GM23338 (cell line): ENCODE measurements at regions not wholly inside any gene's neighbourhood (a gene's known extent, or its start where the extent isn't known, plus 50 kb on each side); places are given as distances from the start of the nearest gene placed in this dataset.

ENCODE experiments used
- ATAC-seq: fragments of 200-7000 bp; cut with Tn5 transposase; 3 replicates; pipeline ENCODE4 v1.9.1; 2020
- DNase-seq: peaks from one replicate; pipeline ENCODE4 v3.0.0-alpha.2; 2015; ENCODE audit warnings: low spot score
- H2AFZ ChIP-seq: fragments of 200-600 bp; sonication (generic); 2 replicates; pipeline ENCODE4 v1.8.0; 2016; ENCODE audit warnings: antibody characterized with exemption, mild to moderate bottlenecking, moderate library complexity
- H3F3A ChIP-seq: fragments of 200-600 bp; sonication (generic); replicated peaks from 2 replicates; pipeline ENCODE4 v1.8.0; 2017; ENCODE audit warnings: antibody characterized with exemption, mixed run types, low read depth
- H3K27ac ChIP-seq: fragments of 200-600 bp; sonication (generic); 2 replicates; pipeline ENCODE4 v1.6.1; 2016; ENCODE audit warnings: low read depth
- H3K27me3 ChIP-seq: fragments of 200-600 bp; sonication (generic); 2 replicates; pipeline ENCODE4 v1.8.0; 2016; ENCODE audit warnings: mild to moderate bottlenecking, mixed run types, moderate library complexity; ENCODE audit not compliant: insufficient read depth
- H3K36me3 ChIP-seq: fragments of 200-600 bp; sonication (generic); 2 replicates; pipeline ENCODE4 v1.8.0; 2016; ENCODE audit warnings: mild to moderate bottlenecking; ENCODE audit not compliant: insufficient read depth
- H3K4me1 ChIP-seq: fragments of 200-600 bp; sonication (generic); 2 replicates; pipeline ENCODE4 v1.8.0; 2016; ENCODE audit warnings: mild to moderate bottlenecking, moderate library complexity; ENCODE audit not compliant: insufficient read depth
- H3K4me2 ChIP-seq: fragments of 200-600 bp; sonication (generic); 2 replicates; pipeline ENCODE4 v1.7.1; 2017; ENCODE audit warnings: mixed run types
- H3K4me3 ChIP-seq: fragments of 200-600 bp; sonication (generic); 2 replicates; pipeline ENCODE4 v1.6.1; 2016; ENCODE audit warnings: mixed run types
- H3K79me2 ChIP-seq: fragments of 200-600 bp; sonication (generic); replicated peaks from 2 replicates; pipeline ENCODE4 v1.8.0; 2017; ENCODE audit warnings: mild to moderate bottlenecking; ENCODE audit not compliant: insufficient read depth
- H3K9me2 ChIP-seq: fragments of 200-600 bp; sonication (generic); 2 replicates; pipeline ENCODE4 v1.8.0; 2017; ENCODE audit not compliant: insufficient read depth
- H4K20me1 ChIP-seq: fragments of 200-600 bp; sonication (generic); replicated peaks from 2 replicates; pipeline ENCODE4 v1.8.0; 2017; ENCODE audit warnings: mild to moderate bottlenecking; ENCODE audit not compliant: insufficient read depth
- H3K27ac Mint-ChIP-seq: 2 replicates; pipeline ENCODE4 v1.8.0; 2020; ENCODE audit warnings: inconsistent platforms, mild to moderate bottlenecking, moderate library complexity, mixed read lengths
- H3K27me3 Mint-ChIP-seq: 3 replicates; pipeline ENCODE4 v1.8.0; 2022; ENCODE audit warnings: low read depth, mild to moderate bottlenecking, moderate library complexity, mixed read lengths, inconsistent platforms; ENCODE audit not compliant: insufficient read depth, poor library complexity
- H3K36me3 Mint-ChIP-seq: 3 replicates; pipeline ENCODE4 v1.8.0; 2021; ENCODE audit warnings: low read depth, mild to moderate bottlenecking, inconsistent platforms, moderate library complexity, mixed read lengths
- H3K4me1 Mint-ChIP-seq: 3 replicates; pipeline ENCODE4 v1.8.0; 2020; ENCODE audit warnings: mild to moderate bottlenecking, inconsistent platforms, mixed read lengths
- H3K4me3 Mint-ChIP-seq: 3 replicates; pipeline ENCODE4 v1.8.0; 2021; ENCODE audit warnings: moderate library complexity, mild to moderate bottlenecking, inconsistent platforms, mixed read lengths
- H3K9me3 Mint-ChIP-seq: 3 replicates; pipeline ENCODE4 v1.8.0; 2020; ENCODE audit warnings: moderate library complexity, mild to moderate bottlenecking, inconsistent platforms, mixed read lengths
- CREB1 ChIP-seq: fragments of 250-450 bp; sonication (Bioruptor Pico); IDR thresholded peaks from 2 replicates; pipeline ENCODE4 v1.5.0; 2020; ENCODE audit warnings: low read depth, mild to moderate bottlenecking, moderate library complexity
- EZH2 ChIP-seq: fragments of 200-600 bp; sonication (generic); IDR thresholded peaks from one replicate; pipeline ENCODE4 v1.8.0; 2017; ENCODE audit warnings: antibody characterized with exemption, mild to moderate bottlenecking, low read depth; ENCODE audit not compliant: unreplicated experiment
- EZH2phosphoT487 ChIP-seq: fragments of 200-600 bp; sonication (generic); IDR thresholded peaks from one replicate; pipeline ENCODE4 v1.8.1; 2018; ENCODE audit warnings: antibody characterized with exemption; ENCODE audit not compliant: unreplicated experiment
- JUNB ChIP-seq: IDR thresholded peaks from one replicate; pipeline ENCODE4 v1.6.1; 2016; ENCODE audit warnings: antibody characterized with exemption; ENCODE audit not compliant: unreplicated experiment
- POLR2AphosphoS5 ChIP-seq: IDR thresholded peaks from 2 replicates; pipeline ENCODE4 v1.6.1; 2016; ENCODE audit warnings: antibody characterized with exemption, low read depth
- STAT1 ChIP-seq: IDR thresholded peaks from one replicate; pipeline ENCODE4 v1.6.1; 2016; ENCODE audit warnings: antibody characterized with exemption; ENCODE audit not compliant: unreplicated experiment
- ZNF114 ChIP-seq: fragments of 250-450 bp; sonication (Bioruptor Pico); IDR thresholded peaks from 2 replicates; pipeline ENCODE4 v1.5.0; 2020; ENCODE audit warnings: mild to moderate bottlenecking, moderate library complexity
- ZNF331 ChIP-seq: fragments of 250-450 bp; sonication (Bioruptor Pico); IDR thresholded peaks from 2 replicates; pipeline ENCODE4 v1.5.0; 2020; ENCODE audit warnings: low read depth, mild to moderate bottlenecking, moderate library complexity
- TF ChIP-seq, protein P1 (sequence below): fragments of 250-450 bp; sonication (Bioruptor Pico); IDR thresholded peaks from 2 replicates; pipeline ENCODE4 v1.5.0; 2020; ENCODE audit warnings: mild to moderate bottlenecking, moderate library complexity
- TF ChIP-seq, protein P2 (sequence below): IDR thresholded peaks from one replicate; pipeline ENCODE4 v1.6.1; 2018; ENCODE audit warnings: antibody characterized with exemption; ENCODE audit not compliant: unreplicated experiment
- TF ChIP-seq, protein P3 (sequence below): IDR thresholded peaks from 2 replicates; pipeline ENCODE4 v1.6.1; 2016; ENCODE audit warnings: antibody characterized with exemption
- TF ChIP-seq, protein P4 (sequence below), 2 experiments: fragments of 200-600 bp in 1 of 2; sonication (generic) in 1 of 2; conservative IDR thresholded peaks; 2 replicates each; pipeline versions ENCODE4 v1.5.1 to v1.6.1; 2016 to 2017; ENCODE audit warnings: antibody characterized with exemption in 2 of 2, low read depth in 2 of 2, mild to moderate bottlenecking in 2 of 2, moderate library complexity in 1 of 2

DNA sequence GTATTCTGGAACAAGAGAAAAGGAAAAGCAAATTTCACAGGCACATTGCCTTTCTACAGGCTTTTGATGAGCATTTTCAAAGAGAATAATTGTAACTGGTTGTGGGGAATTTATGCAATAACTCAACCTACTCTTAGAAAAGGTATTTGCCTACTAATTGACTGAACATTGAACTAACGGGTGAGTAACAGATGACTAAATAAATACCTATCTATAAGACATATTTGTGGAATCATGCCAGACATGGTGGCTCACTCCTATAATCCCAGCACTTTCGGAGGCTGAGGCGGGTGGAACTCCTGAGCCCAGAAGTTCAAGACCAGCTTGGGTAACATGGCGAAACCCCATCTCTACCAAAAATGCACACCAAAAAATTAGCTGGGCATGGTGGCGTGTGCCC, 367.7 kb downstream of the CGGBP1 start:
- Mint-ChIP-seq H3K27ac (no peak overlapping the region), H3K36me3 (no peaks in the 10 kb centered on the region), H3K4me3 (no peak overlapping the region), H3K9me3 (peaks cover 3% of the 10 kb centered on the region; the same call in 1 of the 3 replicates), H3K27me3 (no peaks in the 10 kb centered on the region), H3K4me1 (no peaks in the 10 kb centered on the region)
- H3K4me3 ChIP-seq: no peak overlapping the region
- DNase-seq: no peak
- no peak for ATAC-seq
- H3K36me3 ChIP-seq: no peaks in the 10 kb centered on the region
- H4K20me1 ChIP-seq: no peaks in the 10 kb centered on the region
- no peak overlapping the region for H3K4me2 ChIP-seq
- no peaks in the 10 kb centered on the region for H3K4me1 ChIP-seq
- H3K9me2 ChIP-seq: peaks cover 6% of the 10 kb centered on the region; the same call in 1 of the 2 replicates
- H2AFZ ChIP-seq: no peak overlapping the region
- no peaks in the 10 kb centered on the region for H3K27me3 ChIP-seq
- H3K27ac ChIP-seq: no peak overlapping the region
- H3K79me2 ChIP-seq: no peaks in the 10 kb centered on the region
- TF ChIP-seq CREB1: no peak
- TF ChIP-seq JUNB: no peak
- TF ChIP-seq, protein P1, sequence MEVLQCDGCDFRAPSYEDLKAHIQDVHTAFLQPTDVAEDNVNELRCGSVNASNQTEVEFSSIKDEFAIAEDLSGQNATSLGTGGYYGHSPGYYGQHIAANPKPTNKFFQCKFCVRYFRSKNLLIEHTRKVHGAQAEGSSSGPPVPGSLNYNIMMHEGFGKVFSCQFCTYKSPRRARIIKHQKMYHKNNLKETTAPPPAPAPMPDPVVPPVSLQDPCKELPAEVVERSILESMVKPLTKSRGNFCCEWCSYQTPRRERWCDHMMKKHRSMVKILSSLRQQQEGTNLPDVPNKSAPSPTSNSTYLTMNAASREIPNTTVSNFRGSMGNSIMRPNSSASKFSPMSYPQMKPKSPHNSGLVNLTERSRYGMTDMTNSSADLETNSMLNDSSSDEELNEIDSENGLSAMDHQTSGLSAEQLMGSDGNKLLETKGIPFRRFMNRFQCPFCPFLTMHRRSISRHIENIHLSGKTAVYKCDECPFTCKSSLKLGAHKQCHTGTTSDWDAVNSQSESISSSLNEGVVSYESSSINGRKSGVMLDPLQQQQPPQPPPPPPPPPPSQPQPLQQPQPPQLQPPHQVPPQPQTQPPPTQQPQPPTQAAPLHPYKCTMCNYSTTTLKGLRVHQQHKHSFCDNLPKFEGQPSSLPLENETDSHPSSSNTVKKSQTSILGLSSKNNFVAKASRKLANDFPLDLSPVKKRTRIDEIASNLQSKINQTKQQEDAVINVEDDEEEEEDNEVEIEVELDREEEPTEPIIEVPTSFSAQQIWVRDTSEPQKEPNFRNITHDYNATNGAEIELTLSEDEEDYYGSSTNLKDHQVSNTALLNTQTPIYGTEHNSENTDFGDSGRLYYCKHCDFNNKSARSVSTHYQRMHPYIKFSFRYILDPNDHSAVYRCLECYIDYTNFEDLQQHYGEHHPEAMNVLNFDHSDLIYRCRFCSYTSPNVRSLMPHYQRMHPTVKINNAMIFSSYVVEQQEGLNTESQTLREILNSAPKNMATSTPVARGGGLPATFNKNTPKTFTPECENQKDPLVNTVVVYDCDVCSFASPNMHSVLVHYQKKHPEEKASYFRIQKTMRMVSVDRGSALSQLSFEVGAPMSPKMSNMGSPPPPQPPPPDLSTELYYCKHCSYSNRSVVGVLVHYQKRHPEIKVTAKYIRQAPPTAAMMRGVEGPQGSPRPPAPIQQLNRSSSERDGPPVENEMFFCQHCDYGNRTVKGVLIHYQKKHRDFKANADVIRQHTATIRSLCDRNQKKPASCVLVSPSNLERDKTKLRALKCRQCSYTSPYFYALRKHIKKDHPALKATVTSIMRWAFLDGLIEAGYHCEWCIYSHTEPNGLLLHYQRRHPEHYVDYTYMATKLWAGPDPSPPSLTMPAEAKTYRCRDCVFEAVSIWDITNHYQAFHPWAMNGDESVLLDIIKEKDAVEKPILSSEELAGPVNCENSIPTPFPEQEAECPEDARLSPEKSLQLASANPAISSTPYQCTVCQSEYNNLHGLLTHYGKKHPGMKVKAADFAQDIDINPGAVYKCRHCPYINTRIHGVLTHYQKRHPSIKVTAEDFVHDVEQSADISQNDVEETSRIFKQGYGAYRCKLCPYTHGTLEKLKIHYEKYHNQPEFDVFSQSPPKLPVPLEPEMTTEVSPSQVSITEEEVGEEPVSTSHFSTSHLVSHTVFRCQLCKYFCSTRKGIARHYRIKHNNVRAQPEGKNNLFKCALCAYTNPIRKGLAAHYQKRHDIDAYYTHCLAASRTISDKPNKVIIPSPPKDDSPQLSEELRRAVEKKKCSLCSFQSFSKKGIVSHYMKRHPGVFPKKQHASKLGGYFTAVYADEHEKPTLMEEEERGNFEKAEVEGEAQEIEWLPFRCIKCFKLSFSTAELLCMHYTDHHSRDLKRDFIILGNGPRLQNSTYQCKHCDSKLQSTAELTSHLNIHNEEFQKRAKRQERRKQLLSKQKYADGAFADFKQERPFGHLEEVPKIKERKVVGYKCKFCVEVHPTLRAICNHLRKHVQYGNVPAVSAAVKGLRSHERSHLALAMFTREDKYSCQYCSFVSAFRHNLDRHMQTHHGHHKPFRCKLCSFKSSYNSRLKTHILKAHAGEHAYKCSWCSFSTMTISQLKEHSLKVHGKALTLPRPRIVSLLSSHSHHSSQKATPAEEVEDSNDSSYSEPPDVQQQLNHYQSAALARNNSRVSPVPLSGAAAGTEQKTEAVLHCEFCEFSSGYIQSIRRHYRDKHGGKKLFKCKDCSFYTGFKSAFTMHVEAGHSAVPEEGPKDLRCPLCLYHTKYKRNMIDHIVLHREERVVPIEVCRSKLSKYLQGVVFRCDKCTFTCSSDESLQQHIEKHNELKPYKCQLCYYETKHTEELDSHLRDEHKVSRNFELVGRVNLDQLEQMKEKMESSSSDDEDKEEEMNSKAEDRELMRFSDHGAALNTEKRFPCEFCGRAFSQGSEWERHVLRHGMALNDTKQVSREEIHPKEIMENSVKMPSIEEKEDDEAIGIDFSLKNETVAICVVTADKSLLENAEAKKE (CRISPR knock-in tag): no peak
- TF ChIP-seq, protein P2, sequence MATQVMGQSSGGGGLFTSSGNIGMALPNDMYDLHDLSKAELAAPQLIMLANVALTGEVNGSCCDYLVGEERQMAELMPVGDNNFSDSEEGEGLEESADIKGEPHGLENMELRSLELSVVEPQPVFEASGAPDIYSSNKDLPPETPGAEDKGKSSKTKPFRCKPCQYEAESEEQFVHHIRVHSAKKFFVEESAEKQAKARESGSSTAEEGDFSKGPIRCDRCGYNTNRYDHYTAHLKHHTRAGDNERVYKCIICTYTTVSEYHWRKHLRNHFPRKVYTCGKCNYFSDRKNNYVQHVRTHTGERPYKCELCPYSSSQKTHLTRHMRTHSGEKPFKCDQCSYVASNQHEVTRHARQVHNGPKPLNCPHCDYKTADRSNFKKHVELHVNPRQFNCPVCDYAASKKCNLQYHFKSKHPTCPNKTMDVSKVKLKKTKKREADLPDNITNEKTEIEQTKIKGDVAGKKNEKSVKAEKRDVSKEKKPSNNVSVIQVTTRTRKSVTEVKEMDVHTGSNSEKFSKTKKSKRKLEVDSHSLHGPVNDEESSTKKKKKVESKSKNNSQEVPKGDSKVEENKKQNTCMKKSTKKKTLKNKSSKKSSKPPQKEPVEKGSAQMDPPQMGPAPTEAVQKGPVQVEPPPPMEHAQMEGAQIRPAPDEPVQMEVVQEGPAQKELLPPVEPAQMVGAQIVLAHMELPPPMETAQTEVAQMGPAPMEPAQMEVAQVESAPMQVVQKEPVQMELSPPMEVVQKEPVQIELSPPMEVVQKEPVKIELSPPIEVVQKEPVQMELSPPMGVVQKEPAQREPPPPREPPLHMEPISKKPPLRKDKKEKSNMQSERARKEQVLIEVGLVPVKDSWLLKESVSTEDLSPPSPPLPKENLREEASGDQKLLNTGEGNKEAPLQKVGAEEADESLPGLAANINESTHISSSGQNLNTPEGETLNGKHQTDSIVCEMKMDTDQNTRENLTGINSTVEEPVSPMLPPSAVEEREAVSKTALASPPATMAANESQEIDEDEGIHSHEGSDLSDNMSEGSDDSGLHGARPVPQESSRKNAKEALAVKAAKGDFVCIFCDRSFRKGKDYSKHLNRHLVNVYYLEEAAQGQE: no peak
- TF ChIP-seq ZNF331 (CRISPR knock-in tag): no peak
- no peak for TF ChIP-seq EZH2
- TF ChIP-seq, protein P3, sequence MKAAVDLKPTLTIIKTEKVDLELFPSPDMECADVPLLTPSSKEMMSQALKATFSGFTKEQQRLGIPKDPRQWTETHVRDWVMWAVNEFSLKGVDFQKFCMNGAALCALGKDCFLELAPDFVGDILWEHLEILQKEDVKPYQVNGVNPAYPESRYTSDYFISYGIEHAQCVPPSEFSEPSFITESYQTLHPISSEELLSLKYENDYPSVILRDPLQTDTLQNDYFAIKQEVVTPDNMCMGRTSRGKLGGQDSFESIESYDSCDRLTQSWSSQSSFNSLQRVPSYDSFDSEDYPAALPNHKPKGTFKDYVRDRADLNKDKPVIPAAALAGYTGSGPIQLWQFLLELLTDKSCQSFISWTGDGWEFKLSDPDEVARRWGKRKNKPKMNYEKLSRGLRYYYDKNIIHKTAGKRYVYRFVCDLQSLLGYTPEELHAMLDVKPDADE: no peak
- no peak for TF ChIP-seq ZNF114 (CRISPR knock-in tag)
- TF ChIP-seq, protein P4, sequence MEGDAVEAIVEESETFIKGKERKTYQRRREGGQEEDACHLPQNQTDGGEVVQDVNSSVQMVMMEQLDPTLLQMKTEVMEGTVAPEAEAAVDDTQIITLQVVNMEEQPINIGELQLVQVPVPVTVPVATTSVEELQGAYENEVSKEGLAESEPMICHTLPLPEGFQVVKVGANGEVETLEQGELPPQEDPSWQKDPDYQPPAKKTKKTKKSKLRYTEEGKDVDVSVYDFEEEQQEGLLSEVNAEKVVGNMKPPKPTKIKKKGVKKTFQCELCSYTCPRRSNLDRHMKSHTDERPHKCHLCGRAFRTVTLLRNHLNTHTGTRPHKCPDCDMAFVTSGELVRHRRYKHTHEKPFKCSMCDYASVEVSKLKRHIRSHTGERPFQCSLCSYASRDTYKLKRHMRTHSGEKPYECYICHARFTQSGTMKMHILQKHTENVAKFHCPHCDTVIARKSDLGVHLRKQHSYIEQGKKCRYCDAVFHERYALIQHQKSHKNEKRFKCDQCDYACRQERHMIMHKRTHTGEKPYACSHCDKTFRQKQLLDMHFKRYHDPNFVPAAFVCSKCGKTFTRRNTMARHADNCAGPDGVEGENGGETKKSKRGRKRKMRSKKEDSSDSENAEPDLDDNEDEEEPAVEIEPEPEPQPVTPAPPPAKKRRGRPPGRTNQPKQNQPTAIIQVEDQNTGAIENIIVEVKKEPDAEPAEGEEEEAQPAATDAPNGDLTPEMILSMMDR (conservative IDR thresholded peaks at IDR 0.05; ENCODE audit: low read depth in 2 of 2): no peak
- no peak for TF ChIP-seq POLR2AphosphoS5
- no peak for TF ChIP-seq EZH2phosphoT487
- no peak for TF ChIP-seq STAT1
- H3F3A ChIP-seq: no peaks in the 10 kb centered on the region
